HG03066 (cell line): ENCODE measurements at regions not wholly inside any gene's neighbourhood (a gene's known extent, or its start where the extent isn't known, plus 50 kb on each side); places are given as distances from the start of the nearest gene placed in this dataset.

ENCODE experiments used
- ATAC-seq: cut with Tn5 transposase; IDR thresholded peaks from one replicate; pipeline ENCODE4 v1.9.1; 2021; ENCODE audit warnings: low read depth; ENCODE audit not compliant: unreplicated experiment

GRCh38 chr11:95692526-95693260 lies 96.9 kb downstream of the FAM76B start:
- ATAC-seq: no peak

- ATAC-seq: no peak
These were observed 99.5 kb downstream of the FAM76B start for GRCh38 chr11:95690100-95690499.

DNA sequence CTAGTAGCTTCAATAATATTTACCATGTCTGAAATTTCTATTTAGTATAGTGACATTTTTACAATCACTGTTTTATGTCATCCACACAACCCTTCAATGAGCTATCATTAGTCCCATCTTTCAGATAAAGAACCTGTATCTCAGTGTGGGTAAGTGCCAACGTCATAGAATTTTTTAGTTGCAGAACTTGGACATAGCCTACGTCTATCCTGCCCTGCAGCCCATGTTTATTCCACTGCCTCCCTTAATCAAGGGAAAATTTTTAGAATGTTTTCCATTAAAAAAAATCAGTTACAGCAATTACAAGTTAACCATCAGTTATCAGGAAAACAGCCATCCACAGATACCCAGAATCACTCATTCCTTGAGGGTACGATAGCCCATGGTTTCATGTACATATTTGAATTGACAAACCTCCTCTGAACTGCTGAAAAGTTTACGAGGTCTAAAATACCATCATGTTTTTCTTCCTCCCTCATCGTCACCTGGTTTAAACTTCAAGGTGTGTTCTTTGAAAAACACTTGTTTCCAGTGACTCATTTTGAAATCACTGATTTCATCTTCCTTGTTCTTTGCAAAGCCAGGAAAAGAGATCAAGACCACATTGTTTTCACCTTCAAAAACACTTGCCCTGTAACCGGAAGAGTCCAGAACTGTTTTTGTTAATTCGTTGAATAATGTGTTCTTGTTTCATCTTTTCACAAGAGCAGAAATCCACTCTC lies 100.9 kb downstream of the FAM76B start:
- ATAC-seq: no peak

GRCh38 chr11:95688015-95688414 lies 101.6 kb downstream of the FAM76B start:
- no peak for ATAC-seq

DNA sequence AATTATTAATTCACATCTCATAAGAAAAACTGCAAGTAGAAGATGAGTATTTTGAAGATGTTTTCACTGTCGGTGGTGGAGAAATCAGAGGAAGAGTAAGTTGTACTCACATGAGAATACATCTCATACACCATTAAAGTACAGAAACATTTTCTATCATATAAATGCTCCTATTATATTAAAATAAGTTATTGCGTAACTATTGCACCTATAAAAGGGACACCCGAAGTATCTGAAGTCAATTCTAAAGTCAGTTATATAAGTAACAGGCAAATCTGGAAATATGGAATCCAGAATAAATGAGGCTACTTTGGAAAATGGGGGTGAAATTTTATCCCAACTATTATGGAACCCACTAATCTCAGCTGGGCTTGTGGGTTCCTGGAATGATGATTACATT lies 103.3 kb downstream of the FAM76B start:
- ATAC-seq: no peak

DNA sequence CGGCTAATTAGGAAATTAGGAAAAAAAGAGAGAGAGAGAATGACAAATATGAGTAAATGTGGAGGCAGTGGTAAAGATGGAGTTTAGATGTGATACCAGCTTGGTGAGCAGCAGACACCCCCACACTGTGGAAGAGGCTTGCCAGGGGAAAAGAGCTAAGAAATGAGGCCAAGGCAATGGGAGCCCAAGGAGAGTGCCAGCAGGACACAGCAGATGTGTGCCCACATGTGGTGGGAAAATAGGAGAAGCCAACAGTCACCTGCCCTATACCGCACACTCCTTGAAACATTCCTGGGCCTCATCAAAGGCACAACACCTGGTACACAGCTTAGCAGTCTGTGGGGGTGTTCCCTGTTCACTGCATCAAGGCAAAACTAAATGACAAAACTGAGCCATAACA lies 104.9 kb downstream of the FAM76B start:
- no peak for ATAC-seq

GRCh38 chr11:95684170-95684569 lies 105.4 kb downstream of the FAM76B start:
- no peak for ATAC-seq

DNA sequence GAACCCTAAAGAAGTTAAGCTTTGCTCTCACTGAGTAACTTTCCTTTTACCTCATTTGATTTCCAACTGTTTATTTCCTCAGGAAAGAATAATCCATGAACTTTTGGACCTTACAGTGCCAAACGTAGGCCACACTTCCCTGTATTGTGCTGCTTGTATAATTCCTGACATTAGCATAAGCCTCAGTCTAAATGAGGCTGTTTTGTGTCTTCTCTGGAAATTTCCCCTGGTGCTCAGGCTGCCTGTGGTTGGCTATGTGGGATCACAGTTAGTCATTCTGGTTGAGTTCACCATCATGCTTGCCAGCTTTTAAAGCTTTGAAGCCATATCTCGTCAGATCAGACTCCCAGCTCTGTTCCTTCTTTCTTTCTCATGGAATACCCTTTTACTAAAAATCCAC lies 107.0 kb downstream of the FAM76B start:
- no peak for ATAC-seq

- ATAC-seq: peak; percentile 94
These were observed 109.2 kb downstream of the FAM76B start for GRCh38 chr11:95680169-95680929.

DNA sequence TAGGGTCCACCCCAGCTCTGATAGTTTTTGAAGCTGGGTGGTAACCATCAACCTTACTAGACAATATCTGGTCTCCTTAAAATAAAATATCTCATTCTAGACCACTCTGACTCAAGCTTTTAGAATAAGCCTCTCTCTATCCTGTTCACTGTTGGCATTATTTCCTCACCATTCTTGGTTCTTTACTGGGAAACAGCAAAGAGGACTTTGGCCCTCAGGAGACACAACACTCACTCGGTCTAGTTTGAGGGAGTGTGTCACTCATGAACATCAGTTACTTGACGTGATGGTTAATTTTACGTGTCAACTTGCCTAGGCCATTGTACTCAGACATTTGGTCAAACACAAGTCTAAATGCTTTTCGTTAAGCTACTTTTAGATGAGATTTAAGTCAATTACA lies 110.6 kb downstream of the FAM76B start:
- ATAC-seq: no peak

DNA sequence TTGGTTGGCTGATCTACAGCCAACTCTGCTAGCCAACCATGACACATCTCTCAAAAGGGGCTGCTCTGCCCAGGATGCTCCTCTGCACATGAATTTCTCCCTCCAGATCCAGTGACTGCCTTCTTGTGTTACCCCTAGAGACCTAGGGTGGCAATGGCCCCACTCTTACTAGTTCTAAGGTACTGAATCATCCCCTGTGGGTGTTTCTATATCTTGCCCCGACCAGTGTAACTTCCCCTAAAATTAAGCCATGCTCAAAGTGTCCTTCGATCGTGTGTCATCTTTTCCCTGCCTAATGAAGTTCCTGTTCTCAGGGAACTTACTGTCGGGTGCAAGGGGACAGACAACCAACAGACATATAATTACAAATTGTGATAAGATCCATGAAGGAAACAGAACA lies 113.3 kb downstream of the FAM76B start:
- ATAC-seq: no peak

DNA sequence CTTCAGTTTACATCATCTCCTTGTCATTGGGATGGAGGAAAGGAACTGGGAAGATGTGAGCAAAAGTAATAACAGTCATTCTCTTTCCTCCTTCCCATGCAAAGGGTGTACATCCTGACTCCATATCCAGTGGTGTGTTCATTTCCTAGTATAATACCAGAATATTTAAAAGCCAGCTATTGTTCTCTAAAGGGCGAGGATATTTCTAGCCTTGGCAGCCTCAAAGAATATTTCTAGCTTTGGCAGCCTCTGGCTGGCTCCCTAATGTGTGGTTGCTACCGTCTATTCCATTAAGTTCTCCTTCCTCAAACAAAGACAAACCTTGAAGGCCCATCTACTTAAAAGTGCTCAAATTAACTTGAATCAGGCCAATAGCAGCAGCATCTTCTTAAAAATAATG lies 114.0 kb downstream of the FAM76B start:
- ATAC-seq: no peak

DNA sequence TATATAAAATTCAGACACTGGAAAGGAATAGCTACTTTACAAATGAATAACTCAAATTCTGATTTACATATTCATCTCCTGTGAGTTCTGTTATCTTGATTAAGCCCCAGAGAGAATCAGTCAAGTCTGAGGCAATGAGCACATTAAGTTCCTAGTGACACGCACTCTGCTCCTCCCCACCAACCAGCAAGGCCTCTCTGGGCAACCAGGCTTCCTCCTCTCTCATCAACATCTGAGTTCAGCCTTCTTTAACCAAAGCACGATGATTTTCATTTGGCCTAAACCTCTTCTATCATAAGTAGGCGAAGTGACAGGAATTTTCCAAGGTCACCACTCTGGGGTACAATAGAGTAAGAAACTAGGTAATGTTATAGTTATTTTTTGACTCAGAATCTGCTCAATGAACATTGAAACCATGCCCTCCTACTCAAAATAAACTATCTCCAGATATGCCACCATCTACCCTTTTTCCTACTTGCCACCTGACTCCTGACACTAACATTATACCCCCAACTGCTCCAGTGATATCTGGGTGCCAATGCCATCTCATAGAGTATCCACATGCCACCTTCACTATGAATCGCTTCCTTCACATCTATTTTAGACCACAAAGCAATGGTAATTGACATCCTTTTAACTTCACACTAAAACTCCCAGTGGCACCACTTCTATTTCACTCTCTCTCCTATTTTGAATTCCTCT lies 114.8 kb downstream of the FAM76B start:
- ATAC-seq: no peak

DNA sequence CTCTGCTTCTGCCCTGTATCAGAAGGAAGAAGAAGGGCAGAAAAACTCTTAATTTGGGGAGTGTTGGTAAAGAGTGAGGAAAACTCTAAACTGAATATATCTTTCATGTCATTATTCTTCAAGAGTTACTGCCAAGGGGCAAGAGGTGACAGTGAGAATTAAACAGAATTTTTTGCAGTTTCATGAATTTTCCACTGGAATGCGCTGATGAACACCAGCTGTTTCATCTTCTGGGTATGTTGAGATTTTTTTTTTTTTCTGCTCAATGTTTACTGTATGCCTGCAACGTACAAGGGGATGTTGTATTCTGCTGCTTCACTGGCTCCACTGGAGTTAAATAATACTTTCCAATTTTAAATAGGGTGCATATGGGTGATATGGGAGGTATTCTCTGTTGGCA lies 117.8 kb downstream of the FAM76B start:
- no peak for ATAC-seq

DNA sequence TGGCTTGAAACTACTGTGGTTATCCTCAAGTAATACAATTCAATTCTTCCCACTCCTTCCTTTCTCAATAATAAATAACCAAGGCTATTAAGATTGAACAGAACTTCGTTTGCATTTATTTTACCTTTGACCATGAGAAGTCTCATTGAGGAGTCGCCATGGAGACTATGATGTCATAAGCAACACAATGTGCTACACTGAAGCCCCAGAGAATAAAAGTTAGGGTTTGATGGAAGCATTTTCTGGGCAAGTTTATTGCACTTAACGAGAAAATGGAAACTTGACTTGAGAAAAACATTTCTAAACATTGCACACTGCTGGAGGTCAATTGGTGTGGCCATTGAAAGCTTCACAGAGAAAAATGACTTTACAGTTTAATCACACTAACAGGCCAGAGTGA lies 121.5 kb downstream of the FAM76B start:
- no peak for ATAC-seq

- no peak for ATAC-seq
These were observed 128.4 kb downstream of the FAM76B start for GRCh38 chr11:95661162-95661561.

DNA sequence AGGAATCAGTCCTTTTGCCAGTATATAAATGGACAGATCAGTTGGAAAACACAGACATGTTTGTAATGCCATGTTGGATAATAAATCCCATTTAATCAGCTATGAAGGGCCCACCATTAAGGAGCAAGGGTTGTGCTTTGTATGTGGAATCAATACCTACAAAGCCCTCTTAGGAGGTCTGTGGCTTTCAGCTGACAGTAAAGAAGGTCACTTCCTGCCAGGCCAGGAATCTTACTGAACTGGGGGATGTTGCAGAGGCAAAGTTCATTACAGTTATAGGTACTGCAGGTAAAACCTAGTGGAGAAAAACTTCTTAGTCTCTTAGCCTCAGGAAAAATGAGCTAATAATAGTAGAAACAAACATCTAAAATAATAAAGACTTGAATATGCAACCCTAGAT lies 129.5 kb downstream of the FAM76B start:
- no peak for ATAC-seq

DNA sequence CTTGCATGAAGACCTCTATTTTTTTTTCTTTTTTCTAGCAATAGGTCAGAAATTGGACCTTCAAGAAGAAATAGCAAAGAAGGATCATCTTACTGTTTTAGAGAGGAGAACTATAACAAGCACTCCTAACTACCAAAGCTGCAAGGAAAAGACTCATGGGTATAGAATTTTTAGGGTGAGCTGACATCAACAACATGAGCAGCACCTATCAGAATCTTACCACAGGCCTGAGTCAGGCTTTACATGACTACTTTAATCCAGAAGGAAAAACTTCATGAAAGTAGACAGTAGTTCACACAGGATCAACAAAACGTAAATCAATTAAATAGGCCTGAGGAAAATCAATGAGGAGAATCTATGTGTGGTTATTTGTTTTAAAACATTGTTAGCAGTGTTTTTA lies 130.5 kb downstream of the FAM76B start:
- no peak for ATAC-seq

- ATAC-seq: no peak
These were observed 134.0 kb downstream of the FAM76B start for GRCh38 chr11:95655536-95655935.

DNA sequence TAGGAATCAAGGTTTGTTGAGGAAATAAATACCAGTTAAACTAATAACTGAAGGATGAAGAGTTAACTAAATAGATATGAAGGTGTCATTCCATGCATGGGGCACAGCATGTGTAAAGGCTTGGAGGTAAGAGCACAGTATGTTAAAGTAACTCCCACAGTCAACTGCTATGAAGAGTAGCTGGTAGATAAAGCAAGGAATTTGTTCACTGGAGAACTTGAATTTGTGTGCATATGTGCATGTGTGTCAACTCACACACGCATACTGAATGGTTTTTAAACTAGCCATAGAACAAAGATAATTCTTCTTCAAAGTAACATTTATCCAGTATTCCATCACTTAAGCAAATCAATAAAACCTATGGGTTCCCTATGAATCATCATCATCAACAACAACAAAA lies 135.9 kb downstream of the FAM76B start:
- no peak for ATAC-seq

GRCh38 chr11:95653099-95653498 lies 136.5 kb downstream of the FAM76B start:
- no peak for ATAC-seq
